ENCODE measurements at regions not wholly inside any gene's neighbourhood (a gene's known extent, or its start where the extent isn't known, plus 50 kb on each side); places are given as distances from the start of the nearest gene placed in this dataset.

DNA sequence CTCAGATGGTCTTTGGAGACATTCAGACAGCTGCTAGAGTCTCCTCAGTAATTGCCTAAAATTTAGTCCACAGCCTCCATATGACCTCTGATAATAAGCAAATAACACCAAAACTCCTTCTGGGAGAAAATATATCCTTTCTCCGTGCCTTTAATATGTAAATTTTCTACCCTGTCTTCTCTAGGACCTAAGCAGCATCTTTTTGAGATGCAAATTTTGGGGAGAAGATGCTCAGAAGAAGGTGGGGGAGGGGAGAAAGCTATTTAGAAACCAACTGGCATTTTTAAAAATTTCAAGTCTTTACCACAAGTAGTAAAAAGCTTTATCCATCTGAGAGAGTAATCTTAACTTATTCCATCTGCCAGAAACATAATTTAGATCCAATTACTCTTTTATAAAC, 91.8 kb upstream of the KCNK12 start:
- no peak for ATAC-seq
- Histone ChIP-seq H3K27ac (no peak overlapping the region), H3K27me3 (no peaks in the 10 kb centered on the region), H3K36me3 (replicated peaks in 1 of 2; ENCODE audit: insufficient read depth in 1 of 2, low read depth in 2 of 2) (no peaks in the 10 kb centered on the region), H3K4me1 (no peaks in the 10 kb centered on the region), H3K9me3 (no peaks in the 10 kb centered on the region), H3K4me3 (no peak overlapping the region)
- WGBS, 2 donors, result 41 to 50% methylated on average over 1 of the region's 1 CpG
- DNase-seq, result no peak
- TF ChIP-seq, protein P1, sequence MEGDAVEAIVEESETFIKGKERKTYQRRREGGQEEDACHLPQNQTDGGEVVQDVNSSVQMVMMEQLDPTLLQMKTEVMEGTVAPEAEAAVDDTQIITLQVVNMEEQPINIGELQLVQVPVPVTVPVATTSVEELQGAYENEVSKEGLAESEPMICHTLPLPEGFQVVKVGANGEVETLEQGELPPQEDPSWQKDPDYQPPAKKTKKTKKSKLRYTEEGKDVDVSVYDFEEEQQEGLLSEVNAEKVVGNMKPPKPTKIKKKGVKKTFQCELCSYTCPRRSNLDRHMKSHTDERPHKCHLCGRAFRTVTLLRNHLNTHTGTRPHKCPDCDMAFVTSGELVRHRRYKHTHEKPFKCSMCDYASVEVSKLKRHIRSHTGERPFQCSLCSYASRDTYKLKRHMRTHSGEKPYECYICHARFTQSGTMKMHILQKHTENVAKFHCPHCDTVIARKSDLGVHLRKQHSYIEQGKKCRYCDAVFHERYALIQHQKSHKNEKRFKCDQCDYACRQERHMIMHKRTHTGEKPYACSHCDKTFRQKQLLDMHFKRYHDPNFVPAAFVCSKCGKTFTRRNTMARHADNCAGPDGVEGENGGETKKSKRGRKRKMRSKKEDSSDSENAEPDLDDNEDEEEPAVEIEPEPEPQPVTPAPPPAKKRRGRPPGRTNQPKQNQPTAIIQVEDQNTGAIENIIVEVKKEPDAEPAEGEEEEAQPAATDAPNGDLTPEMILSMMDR (IDR thresholded peaks at IDR 0.05), result no peak
- intact Hi-C loops (cut with DNase I), result no loop called here

DNA sequence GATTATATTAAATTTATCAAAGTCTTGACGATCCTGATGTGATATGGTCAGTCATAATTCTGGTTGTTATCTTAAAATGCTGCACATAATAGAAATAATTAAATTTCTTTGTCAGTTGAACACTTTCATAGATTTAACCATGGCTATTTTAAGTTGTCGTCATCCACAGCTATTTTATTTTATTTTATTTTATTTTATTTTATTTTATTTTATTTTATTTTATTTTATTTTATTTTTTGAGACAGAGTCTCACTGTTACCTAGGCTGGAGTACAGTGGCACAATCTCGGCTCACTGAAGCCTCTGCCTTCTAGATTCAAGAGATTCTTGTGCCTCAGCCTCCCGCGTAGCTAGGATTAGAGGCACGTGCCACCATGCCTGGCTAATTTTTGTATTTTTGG, 90.5 kb upstream of the KCNK12 start:
- Histone ChIP-seq H3K27me3 (no peaks in the 10 kb centered on the region), H3K9me3 (no peaks in the 10 kb centered on the region), H3K4me1 (no peaks in the 10 kb centered on the region), H3K36me3 (replicated peaks in 1 of 2; ENCODE audit: insufficient read depth in 1 of 2, low read depth in 2 of 2) (no peaks in the 10 kb centered on the region), H3K4me3 (no peak overlapping the region), H3K27ac (no peak overlapping the region)
- TF ChIP-seq POLR2A (IDR thresholded peaks at IDR 0.05), result no peak
- TF ChIP-seq, protein P1 (IDR thresholded peaks at IDR 0.05), result no peak
- intact Hi-C loops (cut with DNase I), result no loop called here
- no peak for ATAC-seq
- 88 to 91% methylated on average over 6 of the region's 6 CpGs for WGBS, 2 donors
- DNase-seq, result no peak

DNA sequence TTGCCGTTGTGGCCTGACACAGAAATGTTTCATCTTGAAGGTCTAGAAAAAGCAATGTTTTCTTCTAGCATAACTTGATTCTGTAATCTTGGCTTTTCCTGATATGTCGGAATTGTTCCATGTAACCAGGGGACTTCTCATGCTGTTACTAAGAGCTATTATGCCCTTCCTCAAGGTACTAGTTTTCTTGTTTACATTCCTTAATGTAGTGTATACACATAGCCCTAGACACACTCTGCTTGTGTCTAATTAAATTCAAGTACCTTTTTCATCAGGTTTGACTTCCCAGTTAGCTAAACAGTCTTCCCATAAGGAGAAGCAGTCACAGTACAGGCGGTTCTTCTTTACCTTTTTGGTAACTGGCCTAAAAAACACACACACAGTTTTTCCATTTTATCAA, 89.4 kb upstream of the KCNK12 start:
- ATAC-seq, result no peak
- intact Hi-C loops (cut with DNase I), result no loop called here
- TF ChIP-seq POLR2A (IDR thresholded peaks at IDR 0.05), result no peak
- TF ChIP-seq, protein P1 (IDR thresholded peaks at IDR 0.05), result no peak
- Histone ChIP-seq H3K4me1 (no peaks in the 10 kb centered on the region), H3K4me3 (no peak overlapping the region), H3K27me3 (no peaks in the 10 kb centered on the region), H3K9me3 (no peaks in the 10 kb centered on the region), H3K36me3 (replicated peaks in 1 of 2; ENCODE audit: insufficient read depth in 1 of 2, low read depth in 2 of 2) (no peaks in the 10 kb centered on the region), H3K27ac (no peak overlapping the region)
- no peak for DNase-seq
- 69 to 75% methylated on average over 3 of the region's 3 CpGs for WGBS, 2 donors

DNA sequence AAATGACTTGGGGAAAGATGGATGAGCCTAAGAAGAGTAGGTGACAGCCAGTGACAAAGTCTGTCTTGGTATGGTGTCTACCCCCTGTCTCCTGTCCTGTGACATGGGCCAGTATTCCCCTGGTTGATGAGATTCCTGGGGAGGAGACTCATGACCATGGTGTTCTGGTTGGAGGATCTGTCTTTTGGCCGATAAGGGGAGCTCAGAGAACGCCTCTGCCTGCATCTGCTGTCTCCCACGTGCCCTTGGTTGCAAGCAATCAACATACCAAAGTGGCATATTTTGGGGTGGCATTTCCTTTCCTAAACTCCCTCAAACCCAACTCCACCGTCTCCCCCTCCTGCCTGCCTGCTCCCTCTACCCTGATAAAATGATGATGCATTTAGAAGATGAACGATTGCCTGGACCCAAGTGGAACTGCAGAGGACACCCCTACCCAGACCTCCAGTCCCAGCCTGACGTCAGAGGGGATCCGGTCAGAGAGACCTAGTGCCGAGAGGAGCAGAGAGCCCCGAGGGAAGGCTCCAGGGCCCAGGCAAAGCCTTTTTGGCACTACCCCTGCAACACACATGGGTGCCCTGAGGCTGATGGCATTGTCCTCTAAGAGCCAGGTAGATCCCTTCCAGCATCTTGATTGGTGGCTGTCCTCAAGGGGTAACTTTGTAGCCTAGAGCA, 88.0 kb upstream of the KCNK12 start:
- no peak for ATAC-seq

More for the DNA sequence above, 88.0 kb upstream of the KCNK12 start:
- H3K27ac ChIP-seq, result no peak overlapping the region
- intact Hi-C loops (cut with DNase I), result no loop called here
- DNase-seq, result no peak
- H3K9me3 ChIP-seq, result no peaks in the 10 kb centered on the region
- H3K4me3 ChIP-seq, result no peak overlapping the region
- TF ChIP-seq, protein P1 (IDR thresholded peaks at IDR 0.05), result no peak
- TF ChIP-seq POLR2A (IDR thresholded peaks at IDR 0.05), result no peak
- WGBS, 2 donors, result 82 to 87% methylated on average over 9 of the region's 9 CpGs
- H3K4me1 ChIP-seq, result peaks cover 9% of the 10 kb centered on the region
- H3K27me3 ChIP-seq, result no peaks in the 10 kb centered on the region
- no peaks in the 10 kb centered on the region for H3K36me3 ChIP-seq (replicated peaks in 1 of 2; ENCODE audit: insufficient read depth in 1 of 2, low read depth in 2 of 2)
